BJ (cell line): ENCODE measurements at regions not wholly inside any gene's neighbourhood (a gene's known extent, or its start where the extent isn't known, plus 50 kb on each side); places are given as distances from the start of the nearest gene placed in this dataset.

Experiments
- CTCF ChIA-PET: fragments of 350-600 bp; formaldehyde crosslinking; extraction: SDS; loops from one replicate; lab custom pipeline; 2021; ENCODE audit warnings: antibody characterized with exemption, inconsistent platforms; lab: Yijun Ruan, JAX
- POLR2A ChIA-PET: fragments of 300-600 bp; sonication (Branson Sonifier 250); formaldehyde crosslinking; extraction: SDS; loops from one replicate; lab custom pipeline; 2021; ENCODE audit warnings: antibody characterized with exemption; lab: Charles Lee
- DNase-seq: peaks from one replicate; pipeline ENCODE4 v3.0.0-alpha.2; 2011; ENCODE audit warnings: low read depth
- H3K27me3 ChIP-seq: 2 replicates; pipeline ENCODE4 v1.6.0; 2011; ENCODE audit warnings: low read length; ENCODE audit not compliant: control insufficient read depth, insufficient read depth
- H3K36me3 ChIP-seq: 2 replicates; pipeline ENCODE4 v1.5.1; 2011; ENCODE audit warnings: low read length; ENCODE audit not compliant: control insufficient read depth, insufficient read depth
- H3K4me3 ChIP-seq: 2 replicates; pipeline ENCODE4 v1.5.1; 2011; ENCODE audit warnings: low read depth, mild to moderate bottlenecking, control low read depth, low read length
- TF ChIP-seq, protein P1 (sequence below): IDR thresholded peaks from 2 replicates; pipeline ENCODE4 v1.5.1; 2011; ENCODE audit warnings: low read depth, mild to moderate bottlenecking, control low read depth, inconsistent platforms, low read length, moderate library complexity; ENCODE audit not compliant: insufficient read depth

DNA sequence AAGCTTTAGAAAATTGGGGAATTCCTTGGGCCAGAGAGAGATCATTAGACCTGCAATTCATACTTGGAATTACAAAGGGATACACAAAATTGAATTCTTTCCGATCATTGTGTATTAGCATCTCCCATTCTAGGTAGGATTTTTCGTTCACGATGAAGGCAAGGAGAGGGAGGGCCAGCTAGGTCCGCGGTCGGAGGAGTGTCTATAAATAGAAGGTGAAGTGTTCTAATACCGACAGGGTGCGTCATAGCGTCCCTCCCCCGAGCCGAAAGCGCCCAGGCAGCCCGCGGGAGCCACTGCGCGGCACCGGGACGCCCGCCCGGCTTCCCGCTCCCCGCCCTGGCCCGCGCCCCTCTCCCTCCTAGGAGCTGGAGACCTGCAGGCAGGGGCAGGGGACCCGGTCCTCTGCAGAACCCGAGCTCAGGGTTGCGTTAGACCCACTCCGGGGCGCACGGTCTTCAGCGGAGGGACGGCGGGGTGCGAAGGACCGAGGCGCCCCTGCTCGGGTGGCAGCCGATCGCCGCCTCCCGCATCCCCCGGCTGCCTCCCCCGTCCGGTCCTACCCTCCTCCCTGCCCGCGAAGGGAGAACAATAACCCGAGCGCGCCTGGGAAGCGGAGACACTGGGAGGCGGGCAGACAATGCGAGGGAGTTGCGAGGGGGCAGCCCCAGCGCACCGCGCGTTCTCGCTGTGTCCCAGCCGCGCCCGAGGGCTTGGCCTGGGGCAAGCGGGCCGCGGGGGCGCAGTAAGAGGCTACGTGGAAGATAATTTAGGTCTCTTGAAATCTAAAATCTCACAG, 114.2 kb upstream of the SERTAD2 start:
- Histone ChIP-seq H3K4me3 (peak overlapping the region; percentile 57), H3K27me3 (no peaks in the 10 kb centered on the region), H3K36me3 (no peaks in the 10 kb centered on the region)
- DNase-seq = no peak
- TF ChIP-seq, protein P1, sequence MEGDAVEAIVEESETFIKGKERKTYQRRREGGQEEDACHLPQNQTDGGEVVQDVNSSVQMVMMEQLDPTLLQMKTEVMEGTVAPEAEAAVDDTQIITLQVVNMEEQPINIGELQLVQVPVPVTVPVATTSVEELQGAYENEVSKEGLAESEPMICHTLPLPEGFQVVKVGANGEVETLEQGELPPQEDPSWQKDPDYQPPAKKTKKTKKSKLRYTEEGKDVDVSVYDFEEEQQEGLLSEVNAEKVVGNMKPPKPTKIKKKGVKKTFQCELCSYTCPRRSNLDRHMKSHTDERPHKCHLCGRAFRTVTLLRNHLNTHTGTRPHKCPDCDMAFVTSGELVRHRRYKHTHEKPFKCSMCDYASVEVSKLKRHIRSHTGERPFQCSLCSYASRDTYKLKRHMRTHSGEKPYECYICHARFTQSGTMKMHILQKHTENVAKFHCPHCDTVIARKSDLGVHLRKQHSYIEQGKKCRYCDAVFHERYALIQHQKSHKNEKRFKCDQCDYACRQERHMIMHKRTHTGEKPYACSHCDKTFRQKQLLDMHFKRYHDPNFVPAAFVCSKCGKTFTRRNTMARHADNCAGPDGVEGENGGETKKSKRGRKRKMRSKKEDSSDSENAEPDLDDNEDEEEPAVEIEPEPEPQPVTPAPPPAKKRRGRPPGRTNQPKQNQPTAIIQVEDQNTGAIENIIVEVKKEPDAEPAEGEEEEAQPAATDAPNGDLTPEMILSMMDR = no peak
- ChIA-PET CTCF (interaction anchor here (0.9 to 1.3 kb wide), 6 partner anchors 16 to 149 kb away, joined by 3 to 6 read pairs (median 3); no protein-coding TSS in a partner anchor), POLR2A (interaction anchor here (0.7 to 0.9 kb wide), 3 partner anchors 17 to 99 kb away, joined by 3 to 7 read pairs (median 4); no protein-coding TSS in a partner anchor)

DNA sequence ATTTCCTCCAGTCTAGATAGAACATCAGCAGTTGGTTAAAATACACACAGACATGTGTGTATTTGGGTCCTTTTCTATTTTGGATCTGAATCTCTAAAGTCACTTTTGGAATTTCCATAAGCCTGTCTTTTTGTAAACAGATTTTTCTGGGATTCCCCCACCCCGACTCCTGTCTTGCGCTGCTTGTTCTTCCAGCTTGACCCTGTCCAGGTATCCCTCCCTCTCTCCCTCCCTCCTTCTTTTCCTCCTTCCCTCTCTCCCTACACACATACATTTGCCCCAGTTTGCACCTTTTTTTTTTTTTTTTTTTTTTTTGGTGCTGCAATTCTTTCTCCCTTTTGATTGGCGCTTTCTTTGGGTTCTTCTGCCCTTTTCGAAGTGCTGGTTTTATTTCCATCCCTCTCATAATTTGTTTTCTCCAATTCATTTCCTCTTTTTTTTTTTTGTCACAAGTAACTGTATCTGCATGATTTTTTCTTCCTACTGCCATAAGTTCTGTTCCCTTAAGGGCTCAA, 114.8 kb upstream of the SERTAD2 start:
- H3K27me3 ChIP-seq = no peaks in the 10 kb centered on the region
- POLR2A ChIA-PET = no interaction called here
- H3K36me3 ChIP-seq = no peaks in the 10 kb centered on the region
- CTCF ChIA-PET = interaction anchor here (1.5 kb wide), 1 partner anchor 14 kb away, joined by 5 read pairs; no protein-coding TSS in a partner anchor
- TF ChIP-seq, protein P1 = no peak
- peak overlapping the region; percentile 57 for H3K4me3 ChIP-seq
- no peak for DNase-seq

DNA sequence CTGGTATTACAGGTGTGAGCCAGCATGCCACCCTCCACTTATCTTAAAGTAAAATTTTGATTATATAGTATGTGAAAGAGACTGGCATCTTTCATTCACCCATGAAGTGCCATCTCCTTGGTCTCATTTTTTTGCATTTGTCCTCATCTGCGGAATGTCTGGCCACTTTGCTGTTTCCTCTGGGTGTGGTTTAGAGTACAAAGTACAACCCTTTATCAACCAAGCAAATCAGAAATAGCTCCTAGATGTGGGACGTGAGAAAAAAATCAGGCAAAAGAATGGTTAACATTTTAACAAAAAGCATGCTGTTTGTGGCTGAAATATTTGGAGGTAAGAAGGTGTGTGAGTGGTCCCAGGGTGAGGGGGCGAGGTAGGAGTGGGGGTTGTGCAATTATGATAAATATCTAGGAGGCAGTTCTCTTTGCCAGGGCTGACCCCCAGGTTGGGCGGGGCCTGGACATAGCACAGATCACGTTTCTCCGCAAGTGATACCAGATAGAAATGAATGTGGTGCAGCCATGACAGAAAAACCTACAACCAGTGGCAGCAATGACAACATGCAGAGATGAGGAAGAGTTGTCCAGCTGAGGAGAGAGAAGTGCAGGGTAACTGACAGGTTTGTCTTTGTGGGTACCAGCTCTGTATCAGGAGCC, 115.8 kb upstream of the SERTAD2 start:
- TF ChIP-seq, protein P1 = no peak
- Histone ChIP-seq H3K4me3 (no peak overlapping the region), H3K36me3 (no peaks in the 10 kb centered on the region), H3K27me3 (no peaks in the 10 kb centered on the region)
- DNase-seq = no peak
- POLR2A ChIA-PET = no interaction called here
- CTCF ChIA-PET = interaction anchor here (1.5 to 2.4 kb wide), 5 partner anchors 10 to 123 kb away, joined by 3 to 8 read pairs (median 5); no protein-coding TSS in a partner anchor

DNA sequence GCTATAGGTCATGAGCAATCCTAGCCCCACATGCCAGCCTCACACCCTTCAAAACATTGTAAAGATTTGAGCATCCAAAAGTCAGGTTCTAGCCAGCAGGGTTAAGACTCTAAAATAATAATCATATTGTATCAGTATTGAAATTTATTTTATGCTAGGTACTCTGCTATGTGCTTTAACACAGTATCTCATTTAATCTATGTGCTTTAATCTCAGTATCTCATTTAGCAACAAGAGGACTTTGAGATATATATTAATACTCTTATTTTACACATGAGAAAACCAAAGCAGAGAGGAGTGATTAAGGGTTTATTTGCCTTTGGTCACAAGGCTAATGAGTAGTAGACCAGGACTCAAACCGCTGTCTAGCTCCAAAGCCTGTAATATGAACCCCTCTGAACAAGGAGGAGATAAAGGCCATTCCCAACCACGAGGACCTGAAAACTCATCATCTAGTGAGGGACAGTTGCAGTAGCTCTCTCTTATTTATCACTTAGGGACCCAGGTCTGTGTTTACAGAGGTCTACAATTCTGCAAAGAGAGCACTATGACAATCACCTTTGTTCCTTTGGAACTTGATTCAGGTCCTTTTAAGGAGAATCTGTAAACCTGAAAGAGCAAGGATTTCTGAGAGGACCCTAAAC, 116.5 kb upstream of the SERTAD2 start:
- TF ChIP-seq, protein P1 = no peak
- ChIA-PET CTCF (interaction anchor here (1.5 to 2.4 kb wide), 5 partner anchors 10 to 124 kb away, joined by 3 to 8 read pairs (median 5); no protein-coding TSS in a partner anchor), POLR2A (no interaction called here)
- no peaks in the 10 kb centered on the region for H3K36me3 ChIP-seq
- DNase-seq = no peak
- no peak overlapping the region for H3K4me3 ChIP-seq
- no peaks in the 10 kb centered on the region for H3K27me3 ChIP-seq
